ENCODE measurements at regions not wholly inside any gene's neighbourhood (a gene's known extent, or its start where the extent isn't known, plus 50 kb on each side); places are given as distances from the start of the nearest gene placed in this dataset.

DNA sequence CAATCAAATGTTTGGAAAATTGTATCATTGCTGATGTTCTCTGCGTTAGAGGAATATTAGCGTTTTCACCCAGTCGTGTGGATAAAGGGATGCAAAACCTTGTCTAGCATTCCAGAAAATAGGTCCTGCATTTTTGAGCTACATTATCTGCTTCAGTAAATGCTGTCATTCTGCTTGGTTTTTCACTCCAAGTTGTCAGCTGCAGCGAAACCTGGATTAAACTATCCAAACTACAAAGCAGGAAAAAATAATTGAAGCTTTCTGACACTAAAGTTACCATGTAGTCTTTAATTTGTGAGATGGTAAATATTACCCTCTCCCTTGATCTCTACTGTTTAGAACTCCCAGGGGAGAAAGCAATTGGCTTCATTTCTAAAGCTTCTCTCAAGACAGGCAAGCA, 1795.5 kb upstream of the PRR20A start:
- intact Hi-C loops (cut with DNase I) = no loop called here
- FAIRE-seq = no peak
- no peaks in the 10 kb centered on the region for H3K9me3 ChIP-seq (ENCODE audit: control insufficient read depth in 2 of 3, insufficient read depth in 1 of 3, low read length in 3 of 3)

GRCh38 chr13:55347528-55347927, 1793.2 kb upstream of the PRR20A start:
- H3K9me3 ChIP-seq (ENCODE audit: control insufficient read depth in 2 of 3, insufficient read depth in 1 of 3, low read length in 3 of 3) = no peaks in the 10 kb centered on the region
- no peaks in the 10 kb centered on the region for H3K27me3 ChIP-seq (ENCODE audit: control insufficient read depth, insufficient read depth, low read length)
- H3K27ac ChIP-seq (ENCODE audit: low read depth in 2 of 2, low read length in 2 of 2) = no peak overlapping the region
- H3K4me1 ChIP-seq (ENCODE audit: control insufficient read depth in 2 of 3, insufficient read depth in 2 of 3, low read depth in 1 of 3, low read length in 3 of 3) = no peaks in the 10 kb centered on the region
- TF ChIP-seq, protein P1, sequence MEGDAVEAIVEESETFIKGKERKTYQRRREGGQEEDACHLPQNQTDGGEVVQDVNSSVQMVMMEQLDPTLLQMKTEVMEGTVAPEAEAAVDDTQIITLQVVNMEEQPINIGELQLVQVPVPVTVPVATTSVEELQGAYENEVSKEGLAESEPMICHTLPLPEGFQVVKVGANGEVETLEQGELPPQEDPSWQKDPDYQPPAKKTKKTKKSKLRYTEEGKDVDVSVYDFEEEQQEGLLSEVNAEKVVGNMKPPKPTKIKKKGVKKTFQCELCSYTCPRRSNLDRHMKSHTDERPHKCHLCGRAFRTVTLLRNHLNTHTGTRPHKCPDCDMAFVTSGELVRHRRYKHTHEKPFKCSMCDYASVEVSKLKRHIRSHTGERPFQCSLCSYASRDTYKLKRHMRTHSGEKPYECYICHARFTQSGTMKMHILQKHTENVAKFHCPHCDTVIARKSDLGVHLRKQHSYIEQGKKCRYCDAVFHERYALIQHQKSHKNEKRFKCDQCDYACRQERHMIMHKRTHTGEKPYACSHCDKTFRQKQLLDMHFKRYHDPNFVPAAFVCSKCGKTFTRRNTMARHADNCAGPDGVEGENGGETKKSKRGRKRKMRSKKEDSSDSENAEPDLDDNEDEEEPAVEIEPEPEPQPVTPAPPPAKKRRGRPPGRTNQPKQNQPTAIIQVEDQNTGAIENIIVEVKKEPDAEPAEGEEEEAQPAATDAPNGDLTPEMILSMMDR (IDR thresholded peaks at IDR 0.05; ENCODE audit: borderline replicate concordance, extremely low read depth, insufficient read depth) = no peak
- DNase-seq = no peak
- H3K4me3 ChIP-seq (ENCODE audit: low read length in 3 of 3) = no peak overlapping the region
- no peak overlapping the region for H3K9ac ChIP-seq (ENCODE audit: low read length in 3 of 3)
- no peaks in the 10 kb centered on the region for H3K36me3 ChIP-seq (ENCODE audit: control insufficient read depth in 2 of 3, insufficient read depth in 3 of 3, low read length in 3 of 3)
- no peak for FAIRE-seq
- intact Hi-C loops (cut with DNase I) = no loop called here

More for the DNA sequence above, 1795.5 kb upstream of the PRR20A start:
- H3K27me3 ChIP-seq (ENCODE audit: control insufficient read depth, insufficient read depth, low read length) = no peaks in the 10 kb centered on the region
- no peak overlapping the region for H3K4me3 ChIP-seq (ENCODE audit: low read length in 3 of 3)
- H3K4me1 ChIP-seq (ENCODE audit: control insufficient read depth in 2 of 3, insufficient read depth in 2 of 3, low read depth in 1 of 3, low read length in 3 of 3) = no peaks in the 10 kb centered on the region
- no peaks in the 10 kb centered on the region for H3K36me3 ChIP-seq (ENCODE audit: control insufficient read depth in 2 of 3, insufficient read depth in 3 of 3, low read length in 3 of 3)
- no peak overlapping the region for H3K27ac ChIP-seq (ENCODE audit: low read depth in 2 of 2, low read length in 2 of 2)
- DNase-seq = no peak
- H3K9ac ChIP-seq (ENCODE audit: low read length in 3 of 3) = no peak overlapping the region
- TF ChIP-seq, protein P1 (IDR thresholded peaks at IDR 0.05; ENCODE audit: borderline replicate concordance, extremely low read depth, insufficient read depth) = no peak

- no peak overlapping the region for H3K9ac ChIP-seq (ENCODE audit: low read length in 3 of 3)
- no peak overlapping the region for H3K27ac ChIP-seq (ENCODE audit: low read depth in 2 of 2, low read length in 2 of 2)
- no peaks in the 10 kb centered on the region for H3K9me3 ChIP-seq (ENCODE audit: control insufficient read depth in 2 of 3, insufficient read depth in 1 of 3, low read length in 3 of 3)
- FAIRE-seq = no peak
- H3K4me1 ChIP-seq (ENCODE audit: control insufficient read depth in 2 of 3, insufficient read depth in 2 of 3, low read depth in 1 of 3, low read length in 3 of 3) = no peaks in the 10 kb centered on the region
- no peaks in the 10 kb centered on the region for H3K36me3 ChIP-seq (ENCODE audit: control insufficient read depth in 2 of 3, insufficient read depth in 3 of 3, low read length in 3 of 3)
- TF ChIP-seq, protein P1 (IDR thresholded peaks at IDR 0.05; ENCODE audit: borderline replicate concordance, extremely low read depth, insufficient read depth) = no peak
- DNase-seq = no peak
- H3K27me3 ChIP-seq (ENCODE audit: control insufficient read depth, insufficient read depth, low read length) = no peaks in the 10 kb centered on the region
- H3K4me3 ChIP-seq (ENCODE audit: low read length in 3 of 3) = no peak overlapping the region
- intact Hi-C loops (cut with DNase I) = no loop called here
Measured at GRCh38 chr13:55359067-55359466, 1781.7 kb upstream of the PRR20A start.

DNA sequence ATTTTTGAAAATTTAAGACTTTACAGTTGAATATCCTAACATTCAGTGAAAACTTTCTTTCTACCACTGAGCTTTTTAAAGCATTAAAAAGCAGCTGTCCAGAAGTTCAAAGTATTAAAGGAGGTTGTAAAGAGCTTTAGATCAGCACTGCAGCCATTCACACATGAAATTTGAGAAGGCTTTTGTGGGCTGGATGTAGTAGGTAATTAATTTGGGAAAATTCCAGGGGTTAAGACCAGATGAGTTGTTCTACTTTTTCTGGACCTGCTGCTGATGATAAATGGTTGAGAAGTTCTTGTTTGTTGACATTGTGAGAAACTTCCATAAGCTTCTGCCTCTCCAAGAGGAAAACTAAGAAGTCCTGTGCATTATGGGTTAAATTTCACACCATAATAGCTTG, 1779.6 kb upstream of the PRR20A start:
- Histone ChIP-seq H3K9ac (ENCODE audit: low read length in 3 of 3) (no peak overlapping the region), H3K4me3 (ENCODE audit: low read length in 3 of 3) (no peak overlapping the region), H3K4me1 (ENCODE audit: control insufficient read depth in 2 of 3, insufficient read depth in 2 of 3, low read depth in 1 of 3, low read length in 3 of 3) (no peaks in the 10 kb centered on the region), H3K36me3 (ENCODE audit: control insufficient read depth in 2 of 3, insufficient read depth in 3 of 3, low read length in 3 of 3) (no peaks in the 10 kb centered on the region), H3K9me3 (ENCODE audit: control insufficient read depth in 2 of 3, insufficient read depth in 1 of 3, low read length in 3 of 3) (no peaks in the 10 kb centered on the region), H3K27me3 (ENCODE audit: control insufficient read depth, insufficient read depth, low read length) (no peaks in the 10 kb centered on the region), H3K27ac (ENCODE audit: low read depth in 2 of 2, low read length in 2 of 2) (no peak overlapping the region)
- DNase-seq = peak in 2 of 5 donors; percentile 40 to 41
- TF ChIP-seq, protein P1 (IDR thresholded peaks at IDR 0.05; ENCODE audit: borderline replicate concordance, extremely low read depth, insufficient read depth) = no peak
- FAIRE-seq = no peak
- intact Hi-C loops (cut with DNase I) = no loop called here

Data from kidney (tissue), 13 donors.